ENCODE measurements at regions not wholly inside any gene's neighbourhood (a gene's known extent, or its start where the extent isn't known, plus 50 kb on each side); places are given as distances from the start of the nearest gene placed in this dataset.

DNA sequence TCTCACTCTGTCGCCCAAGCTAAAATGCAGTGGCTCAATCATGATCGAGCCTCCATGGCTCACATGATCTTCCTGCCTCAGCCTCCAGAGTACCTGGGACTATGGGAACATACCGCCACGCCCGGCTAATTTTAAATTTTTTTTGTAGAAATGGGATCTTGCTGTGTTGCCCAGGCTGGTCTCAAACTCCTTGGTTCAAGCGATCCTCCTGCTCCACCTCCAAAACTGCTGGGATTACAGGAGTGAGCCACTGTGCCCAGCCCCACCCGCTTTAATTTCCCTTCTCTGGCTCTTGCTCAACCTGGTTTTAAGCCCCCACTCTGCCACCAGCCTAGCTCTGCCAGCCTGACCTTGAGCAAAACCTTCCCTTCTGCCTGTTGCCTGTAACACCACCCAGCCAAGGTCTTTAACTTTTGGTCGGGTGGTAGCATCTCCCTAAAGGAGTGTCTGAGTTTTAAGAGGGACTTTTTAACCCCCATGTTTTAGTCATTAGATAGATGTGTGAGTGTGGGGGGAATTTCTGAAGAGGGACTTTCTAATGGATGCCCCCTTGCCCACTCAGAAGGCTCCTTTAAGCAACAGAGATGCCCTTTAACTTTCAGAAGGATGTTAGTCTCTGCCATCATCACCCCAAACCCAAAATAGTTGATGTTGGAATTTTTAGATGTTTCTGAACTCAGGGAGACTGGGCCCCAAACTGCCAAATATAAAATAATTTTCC, 71.8 kb upstream of the FOXP4 start:
- DNase-seq: no peak

GRCh38 chr6:41475164-41475563, 71.0 kb upstream of the FOXP4 start:
- DNase-seq: no peak

DNA sequence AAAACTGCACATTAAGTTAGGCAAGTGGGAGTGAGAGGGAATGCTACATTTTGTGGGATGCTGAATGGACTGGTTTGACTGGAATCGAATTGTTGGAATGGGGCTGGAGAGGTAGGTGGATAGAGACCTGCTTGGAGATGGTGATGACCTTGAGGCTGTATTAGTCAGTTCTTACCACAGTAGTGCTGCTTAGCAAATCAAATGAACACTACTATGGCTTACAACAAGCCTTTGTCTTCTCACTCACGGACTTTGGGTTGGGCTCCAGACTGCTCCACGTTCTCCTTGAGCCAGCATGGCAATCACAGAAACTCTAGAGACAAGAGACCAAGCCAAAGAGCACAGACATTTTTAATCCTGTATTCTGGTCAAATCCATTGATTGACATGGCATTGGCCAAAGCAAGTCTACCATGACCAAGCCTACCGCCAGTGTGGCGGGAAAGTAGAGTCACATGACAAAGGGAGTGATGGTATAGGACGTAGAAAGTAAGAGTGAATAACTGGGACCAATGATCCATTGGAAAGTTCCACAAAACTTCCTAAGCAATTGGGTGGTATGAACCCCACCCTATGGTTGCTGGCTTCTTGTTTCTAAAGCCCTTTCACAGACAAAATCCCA, 70.3 kb upstream of the FOXP4 start:
- DNase-seq: no peak

DNA sequence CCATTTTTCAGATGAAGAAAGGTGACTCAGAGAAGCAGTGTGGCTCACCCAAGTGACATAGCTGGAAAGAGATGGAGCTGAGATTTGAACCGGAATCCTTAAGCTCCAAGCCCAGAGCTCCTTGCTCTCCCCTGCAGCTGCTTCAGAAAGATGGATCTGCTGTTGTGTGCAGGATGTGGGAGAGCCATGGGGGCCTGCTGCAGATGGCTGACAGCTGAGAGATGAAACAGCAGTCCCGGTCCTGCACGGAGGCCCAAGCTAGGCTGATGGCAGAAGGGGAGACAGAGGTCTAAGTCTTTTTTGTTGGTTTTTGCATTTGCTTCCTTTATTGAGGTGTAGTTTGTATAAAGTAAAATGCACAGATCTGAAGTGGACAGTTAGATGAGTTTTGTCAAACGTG, 69.8 kb upstream of the FOXP4 start:
- no peak for DNase-seq

DNA sequence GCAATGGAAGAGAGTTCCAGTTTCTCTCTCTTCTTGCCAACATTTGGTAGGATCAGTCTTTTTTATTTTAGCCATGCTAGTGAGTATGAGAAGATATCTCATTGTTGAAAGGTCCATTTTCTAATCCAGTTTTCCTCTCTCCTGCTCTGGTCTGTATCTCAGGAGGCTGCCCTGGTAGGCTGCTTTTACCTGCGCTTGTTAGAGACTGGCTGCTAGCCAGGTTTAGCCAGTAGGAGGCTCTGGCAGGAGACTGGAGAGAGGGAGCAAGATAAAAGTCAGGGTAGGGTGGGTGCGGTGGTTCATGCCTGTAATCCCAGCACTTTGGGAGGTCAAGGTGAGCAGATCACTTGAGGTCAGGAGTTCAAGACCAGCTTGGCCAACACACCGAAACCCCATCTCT, 68.6 kb upstream of the FOXP4 start:
- DNase-seq: no peak

DNA sequence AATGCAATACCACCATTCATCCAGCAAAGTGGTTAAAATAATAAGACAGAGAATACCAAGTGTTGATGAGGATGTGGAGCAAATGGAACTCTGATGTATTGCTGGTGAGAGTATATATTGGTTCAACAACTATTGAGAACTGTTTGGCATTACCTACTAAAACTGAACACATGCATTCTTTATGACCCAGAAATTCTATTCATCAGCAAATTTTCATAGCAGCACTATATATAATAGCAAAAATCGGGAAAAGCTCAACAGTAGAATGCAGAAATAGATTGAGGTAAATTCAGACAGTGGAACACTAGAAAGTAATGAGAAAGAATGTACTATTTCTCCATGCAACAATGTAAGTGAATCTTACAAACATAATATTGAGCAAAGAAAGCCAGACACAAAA, 62.2 kb upstream of the FOXP4 start:
- no peak for DNase-seq

DNA sequence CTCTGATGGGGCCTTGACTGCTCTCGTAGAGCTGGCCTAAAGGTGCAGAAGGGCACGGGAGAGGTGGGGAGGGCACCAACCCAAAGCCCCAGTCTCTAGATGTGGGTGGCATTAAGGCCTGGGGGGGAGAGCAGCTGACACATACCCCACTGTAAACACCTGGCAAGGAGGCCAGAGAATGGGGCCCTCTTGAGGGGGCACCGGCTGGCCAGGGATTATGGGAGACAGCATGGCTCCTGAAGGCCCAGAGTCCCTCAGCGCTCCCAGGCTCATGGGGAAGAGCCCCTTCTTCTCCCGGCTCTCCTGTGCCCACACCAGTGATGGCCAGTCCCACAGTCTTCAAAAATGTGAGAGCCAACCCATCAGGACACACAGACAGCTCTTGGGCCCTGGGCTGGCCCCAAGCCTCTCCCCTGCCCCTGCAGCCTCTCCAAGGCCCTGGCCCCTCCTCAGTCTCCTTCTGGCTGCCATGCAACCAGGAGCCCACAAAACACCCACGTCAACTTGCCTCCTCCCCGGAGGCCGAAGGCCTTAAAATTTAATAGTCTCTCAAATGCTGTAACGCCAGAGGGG, 58.2 kb upstream of the FOXP4 start:
- no peak for DNase-seq

- DNase-seq: peak; percentile 43
Observed at GRCh38 chr6:41488433-41489119, 57.6 kb upstream of the FOXP4 start.

GRCh38 chr6:41489120-41489851, 56.9 kb upstream of the FOXP4 start:
- DNase-seq: no peak

GRCh38 chr6:41492261-41492891, 53.8 kb upstream of the FOXP4 start:
- DNase-seq: no peak

- DNase-seq: no peak
Observed at GRCh38 chr6:41494212-41495110, 51.7 kb upstream of the FOXP4 start.
